HG03571 (cell line): ENCODE measurements at regions not wholly inside any gene's neighbourhood (a gene's known extent, or its start where the extent isn't known, plus 50 kb on each side); places are given as distances from the start of the nearest gene placed in this dataset.

ENCODE experiments used
- ATAC-seq: cut with Tn5 transposase; IDR thresholded peaks from one replicate; pipeline ENCODE4 v1.9.1; 2021; ENCODE audit not compliant: unreplicated experiment

GRCh38 chr1:232386294-232386693, 243.6 kb downstream of the SIPA1L2 start:
- no peak for ATAC-seq

- ATAC-seq, result no peak
These were observed 244.7 kb downstream of the SIPA1L2 start for GRCh38 chr1:232385221-232385620.

- ATAC-seq, result no peak
These were observed 245.6 kb downstream of the SIPA1L2 start for GRCh38 chr1:232384171-232384883.

- no peak for ATAC-seq
These were observed 246.3 kb downstream of the SIPA1L2 start for GRCh38 chr1:232383455-232384123.

GRCh38 chr1:232382671-232383070, 247.3 kb downstream of the SIPA1L2 start:
- ATAC-seq, result no peak

GRCh38 chr1:232381394-232382100, 248.4 kb downstream of the SIPA1L2 start:
- ATAC-seq, result no peak

- ATAC-seq, result no peak
These were observed 249.3 kb downstream of the SIPA1L2 start for GRCh38 chr1:232380596-232380995.

GRCh38 chr1:232380131-232380530, 249.8 kb downstream of the SIPA1L2 start:
- ATAC-seq, result no peak

- ATAC-seq, result no peak
These were observed 250.9 kb downstream of the SIPA1L2 start for GRCh38 chr1:232379063-232379434.

- ATAC-seq, result no peak
These were observed 251.5 kb downstream of the SIPA1L2 start for GRCh38 chr1:232378266-232379062.

GRCh38 chr1:232377494-232377770, 252.5 kb downstream of the SIPA1L2 start:
- ATAC-seq, result no peak

GRCh38 chr1:232376632-232377493, 253.1 kb downstream of the SIPA1L2 start:
- ATAC-seq, result no peak

- no peak for ATAC-seq
These were observed 257.0 kb downstream of the SIPA1L2 start for GRCh38 chr1:232372841-232373440.

GRCh38 chr1:232372431-232372830, 257.5 kb downstream of the SIPA1L2 start:
- no peak for ATAC-seq

GRCh38 chr1:232369451-232370296, 260.3 kb downstream of the SIPA1L2 start:
- no peak for ATAC-seq

GRCh38 chr1:232368821-232369321, 261.1 kb downstream of the SIPA1L2 start:
- ATAC-seq, result no peak

- ATAC-seq, result no peak
These were observed 262.6 kb downstream of the SIPA1L2 start for GRCh38 chr1:232367293-232367692.

- no peak for ATAC-seq
These were observed 265.1 kb downstream of the SIPA1L2 start for GRCh38 chr1:232364654-232365382.
